GM21381 (cell line): ENCODE measurements at regions not wholly inside any gene's neighbourhood (a gene's known extent, or its start where the extent isn't known, plus 50 kb on each side); places are given as distances from the start of the nearest gene placed in this dataset.

Experiments used
- ATAC-seq: cut with Tn5 transposase; IDR thresholded peaks from one replicate; pipeline ENCODE4 v1.9.1; 2021; ENCODE audit warnings: mild to moderate bottlenecking, moderate library complexity; ENCODE audit not compliant: unreplicated experiment

DNA sequence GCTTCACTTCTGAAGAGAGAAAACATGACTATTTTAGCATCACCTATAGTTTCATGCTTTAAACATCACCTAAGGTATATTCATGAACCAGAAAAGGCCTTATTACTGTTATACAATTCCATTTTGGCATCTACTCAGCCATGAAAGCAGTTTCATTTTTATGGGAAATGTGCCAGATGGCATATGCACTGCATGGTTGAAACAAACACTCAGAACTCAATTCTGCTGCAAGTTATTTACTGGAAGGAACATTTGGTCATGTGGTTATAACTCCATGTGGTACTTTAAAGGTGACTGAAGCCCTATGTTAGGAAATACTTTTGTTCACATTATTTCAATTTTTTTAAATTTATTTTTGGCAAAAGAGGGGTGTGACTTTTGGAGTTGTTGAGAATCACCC, 287.5 kb upstream of the CRIM1 start:
- ATAC-seq = no peak

DNA sequence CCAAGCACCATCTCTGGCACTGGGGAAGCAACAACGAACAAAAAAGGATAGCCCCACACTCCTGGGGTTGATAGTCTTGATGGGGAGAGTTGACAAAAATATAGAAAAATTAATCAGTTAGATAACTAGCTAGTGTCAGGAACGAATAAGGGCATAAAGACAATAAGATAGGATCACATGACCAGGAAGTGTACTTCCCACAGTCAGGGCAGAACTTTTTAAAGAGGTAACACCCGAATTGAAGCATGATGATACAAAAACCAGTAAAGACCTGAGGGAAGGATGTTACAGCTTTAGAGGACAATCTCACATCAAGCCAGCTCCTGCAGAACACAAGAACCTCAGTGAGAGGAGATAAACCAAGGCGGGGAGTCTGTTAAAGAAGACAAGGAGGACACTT, 295.4 kb upstream of the CRIM1 start:
- ATAC-seq = peak; percentile 25

DNA sequence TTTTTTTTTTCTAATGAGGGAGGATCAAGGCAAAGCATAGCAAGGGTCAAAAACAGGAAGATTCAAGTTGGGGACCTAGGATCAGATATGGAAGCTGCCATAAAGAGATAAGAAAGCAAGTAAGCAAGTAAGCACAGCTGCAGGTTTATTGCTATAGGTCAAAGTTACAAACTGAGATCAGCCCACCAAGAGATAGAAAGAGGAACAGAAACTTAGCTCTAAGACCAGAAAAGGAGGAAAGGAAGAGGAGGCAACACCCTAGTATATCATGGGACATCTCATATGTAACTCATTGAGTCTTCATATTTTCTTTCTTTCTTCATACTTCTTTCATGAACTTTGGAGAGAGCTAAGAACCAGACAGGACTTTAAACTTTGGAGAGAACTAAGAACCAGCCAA, 295.9 kb upstream of the CRIM1 start:
- peak; percentile 100 for ATAC-seq

DNA sequence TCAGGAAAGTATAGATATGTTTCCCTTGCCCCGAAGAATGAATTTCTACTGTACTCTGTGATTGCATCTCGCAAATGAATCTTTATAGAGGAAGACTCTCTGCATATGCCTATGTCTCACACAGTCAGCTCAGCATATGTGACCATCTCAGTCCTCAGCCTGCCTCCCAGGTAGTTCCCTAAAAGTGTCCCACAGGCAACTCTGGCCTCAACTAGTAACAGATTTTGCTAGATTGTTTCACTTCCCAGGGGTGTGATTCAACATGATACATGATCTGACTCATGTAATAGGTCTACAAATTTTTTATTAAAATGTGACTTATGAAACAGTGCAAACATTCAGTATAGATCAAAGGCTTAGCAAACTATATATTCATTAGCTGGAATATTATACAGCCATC, 296.6 kb upstream of the CRIM1 start:
- ATAC-seq = peak; percentile 39

DNA sequence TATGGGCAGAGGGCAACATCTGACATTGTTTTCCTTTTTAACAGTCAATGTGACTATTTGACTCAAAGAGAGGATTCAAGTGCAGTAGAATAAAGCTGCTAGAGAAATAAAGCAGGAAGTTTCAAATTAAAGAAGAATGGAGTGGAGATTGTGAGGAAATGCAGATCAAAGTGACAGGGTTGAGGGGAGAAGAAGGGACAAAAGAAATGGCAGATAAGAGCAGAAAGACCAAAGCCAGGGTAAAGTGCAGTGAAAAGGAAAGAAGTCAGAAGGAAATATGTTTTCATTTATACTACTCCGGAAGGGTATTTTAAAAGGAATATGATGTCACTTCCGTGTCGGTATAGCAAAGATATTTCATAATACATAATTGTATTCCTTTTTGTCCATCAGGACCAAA, 297.5 kb upstream of the CRIM1 start:
- ATAC-seq = no peak

DNA sequence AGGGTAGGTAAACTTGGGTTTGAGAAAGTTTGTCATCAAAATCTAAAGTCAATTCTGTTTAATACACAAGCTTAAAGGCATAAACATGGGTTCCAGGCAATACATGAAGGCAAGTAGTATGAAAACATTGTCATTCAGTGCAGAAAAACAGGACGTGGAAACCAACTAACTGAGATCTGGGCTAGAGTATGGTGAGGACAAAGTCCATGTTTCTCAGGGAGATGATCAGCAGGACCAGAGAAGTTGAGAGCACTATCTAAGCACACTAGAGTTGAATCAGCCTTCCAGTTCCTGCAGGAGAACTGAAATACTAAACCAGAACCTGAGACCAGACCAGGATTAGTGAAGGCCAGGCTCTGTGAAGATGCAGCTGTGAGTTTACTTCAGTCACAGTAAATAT, 302.8 kb upstream of the CRIM1 start:
- ATAC-seq = no peak

DNA sequence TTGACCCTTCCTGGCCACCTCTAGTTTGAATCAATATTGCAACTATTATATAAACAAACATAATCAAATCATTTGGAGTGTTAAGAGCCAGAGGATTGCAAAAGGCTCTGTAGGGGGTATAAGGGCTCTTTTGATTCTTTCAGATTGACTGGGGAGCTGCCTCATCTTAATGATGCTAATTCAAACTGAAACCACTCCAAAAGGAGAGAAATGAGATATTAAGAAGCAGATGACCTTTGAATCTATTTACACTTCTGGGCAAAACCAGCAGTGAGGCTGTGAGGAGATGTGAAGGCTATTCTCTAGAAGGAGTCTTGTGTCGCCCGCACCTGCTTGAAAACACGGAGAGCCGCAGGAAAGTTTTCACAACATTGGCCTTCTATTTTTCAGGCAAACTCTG, 311.2 kb upstream of the CRIM1 start:
- ATAC-seq = no peak

DNA sequence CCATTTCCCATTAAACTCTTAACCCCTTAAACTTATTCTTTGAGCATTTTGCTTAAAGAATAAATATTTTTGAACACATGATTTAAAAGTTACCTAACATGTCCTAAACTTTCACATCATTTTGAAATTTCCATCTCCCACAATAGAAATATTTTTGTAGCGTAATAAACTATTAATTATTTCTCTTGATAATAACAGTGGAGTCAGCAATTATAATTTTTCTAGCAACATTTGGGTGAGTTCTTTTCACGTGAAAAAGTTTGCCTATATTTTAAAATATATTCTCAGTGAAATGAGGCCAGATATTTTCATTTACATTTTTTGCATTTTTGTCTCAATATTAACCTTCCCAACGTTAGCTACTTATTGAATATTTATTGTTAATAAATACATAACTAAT, 320.4 kb upstream of the CRIM1 start:
- no peak for ATAC-seq

DNA sequence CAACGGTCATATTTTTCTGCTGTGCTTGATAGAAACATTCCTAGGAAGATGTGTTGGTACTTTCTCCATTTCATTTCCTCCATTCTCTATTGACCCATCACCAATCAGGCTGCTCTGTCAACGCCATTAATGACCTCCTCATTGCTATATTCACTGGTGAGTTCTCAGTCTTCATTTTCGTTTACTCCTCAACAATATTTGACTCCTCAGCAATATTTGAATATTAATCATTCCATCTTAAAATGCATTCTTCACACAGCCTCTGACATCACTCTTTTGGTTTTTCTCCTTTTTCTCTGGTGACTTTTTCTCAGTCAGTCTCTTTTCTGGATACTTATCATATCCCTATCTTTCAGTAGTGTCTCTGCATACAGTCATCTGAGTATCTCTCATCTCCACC, 323.5 kb upstream of the CRIM1 start:
- ATAC-seq = no peak

DNA sequence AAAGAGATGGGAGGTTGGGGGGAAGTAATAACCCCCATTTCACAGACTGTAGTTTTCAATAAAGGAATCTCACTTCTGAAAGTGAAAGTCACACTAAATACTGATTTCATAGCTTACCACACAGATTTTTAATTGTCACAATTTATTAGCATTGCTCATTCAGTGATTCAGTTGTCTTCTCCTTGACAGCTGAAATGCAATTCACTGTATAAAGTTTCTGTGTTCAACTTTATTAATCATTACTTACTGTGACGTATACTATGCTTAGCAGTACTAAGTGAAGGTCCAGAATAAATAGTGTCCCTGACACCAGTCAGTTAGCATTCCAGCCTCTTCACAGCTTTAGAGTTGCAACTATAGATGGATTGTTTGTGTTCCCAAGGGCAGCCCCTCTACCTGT, 324.1 kb upstream of the CRIM1 start:
- ATAC-seq = no peak

DNA sequence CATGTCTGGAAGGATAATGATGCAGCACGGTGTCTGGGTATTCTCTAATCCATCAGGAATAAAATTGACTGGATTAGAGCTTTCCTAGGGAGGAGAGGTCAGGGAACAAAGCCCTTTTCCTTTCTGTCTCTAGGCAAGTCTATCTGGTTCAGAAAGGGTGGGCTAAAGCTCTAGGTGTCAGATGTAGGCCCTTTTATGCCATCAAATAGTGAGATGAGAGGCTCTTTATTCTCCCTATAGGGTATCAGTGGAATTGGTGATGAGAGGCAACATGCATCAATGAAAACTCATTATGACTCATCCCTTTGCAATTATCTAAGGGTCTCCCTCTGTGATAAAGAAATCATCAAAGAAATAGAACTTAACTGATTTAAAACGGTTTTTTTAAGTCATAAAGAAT, 328.0 kb upstream of the CRIM1 start:
- no peak for ATAC-seq

DNA sequence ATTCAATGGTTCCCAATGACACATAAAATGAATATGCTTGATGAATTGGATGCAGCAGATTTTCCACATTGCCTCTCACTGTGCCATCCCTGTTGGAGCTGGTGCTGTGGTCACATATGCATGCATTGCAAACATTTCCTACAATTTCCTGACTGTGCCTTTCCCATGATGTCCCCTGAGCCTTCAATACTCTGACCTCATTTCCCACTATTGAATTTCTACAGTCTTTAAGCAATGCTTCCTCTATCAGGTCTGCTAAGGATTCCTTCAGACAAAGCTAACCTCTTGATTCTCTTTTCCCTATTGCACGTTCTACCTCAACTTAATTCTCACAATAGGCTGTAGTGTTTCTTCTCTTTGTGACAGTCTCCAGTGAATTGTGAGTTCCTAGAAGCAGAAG, 342.5 kb upstream of the CRIM1 start:
- ATAC-seq = no peak

DNA sequence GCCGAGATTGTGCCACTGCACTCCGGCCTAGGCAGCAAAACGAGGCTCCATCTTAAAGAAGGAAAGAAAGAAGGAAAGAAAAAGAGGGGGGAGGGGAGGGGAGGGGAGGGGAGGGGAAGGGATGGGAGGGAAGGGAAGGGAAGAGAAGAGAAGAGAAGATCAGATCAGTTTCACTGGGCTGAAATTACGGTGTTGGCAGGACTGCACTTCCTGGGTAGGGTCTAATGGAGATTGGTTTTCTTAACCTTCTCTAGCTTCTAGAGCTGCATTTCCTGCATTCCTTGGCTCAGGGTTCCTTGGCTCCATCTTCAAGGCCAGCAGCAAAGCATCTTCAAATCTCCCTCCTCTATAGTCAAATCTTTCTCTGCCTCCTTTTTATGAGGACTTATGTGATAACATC, 349.1 kb upstream of the CRIM1 start:
- no peak for ATAC-seq

DNA sequence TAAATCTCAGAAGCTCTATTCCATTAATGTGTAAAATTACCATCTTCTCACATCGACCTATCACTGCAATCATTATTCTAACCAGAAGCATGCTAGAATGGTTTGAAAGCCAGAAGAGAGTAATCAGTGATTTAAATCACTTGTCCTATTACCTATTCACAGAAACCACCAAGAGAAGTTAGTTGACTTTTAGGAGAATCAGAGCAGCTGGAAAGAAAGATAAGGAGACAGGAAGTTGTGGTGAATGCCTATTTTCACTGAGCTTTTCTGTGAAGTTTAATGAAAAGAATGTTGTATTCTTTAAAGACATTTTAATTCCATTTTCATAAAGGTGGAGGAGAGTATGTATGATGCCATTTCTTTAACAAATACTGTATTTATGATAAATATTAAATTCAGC, 352.6 kb upstream of the CRIM1 start:
- no peak for ATAC-seq

DNA sequence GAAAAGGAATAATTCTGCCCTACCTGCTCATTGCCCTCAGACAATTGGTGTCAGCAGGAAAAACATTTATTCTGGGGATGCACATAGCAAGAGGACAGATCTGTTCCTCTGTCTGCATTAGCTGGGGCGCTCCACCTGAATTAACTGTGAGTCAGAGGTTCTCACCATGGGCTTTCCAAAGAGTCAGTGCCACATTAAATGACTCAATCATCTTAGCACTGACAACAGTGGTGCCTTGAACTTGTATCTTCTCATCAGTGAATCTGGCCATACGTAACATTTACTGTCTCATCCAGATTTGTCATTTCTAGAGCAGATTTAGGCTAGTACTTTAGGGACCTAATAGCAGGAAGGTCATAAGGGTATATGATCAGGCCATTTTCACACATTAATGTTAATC, 358.1 kb upstream of the CRIM1 start:
- ATAC-seq = no peak

DNA sequence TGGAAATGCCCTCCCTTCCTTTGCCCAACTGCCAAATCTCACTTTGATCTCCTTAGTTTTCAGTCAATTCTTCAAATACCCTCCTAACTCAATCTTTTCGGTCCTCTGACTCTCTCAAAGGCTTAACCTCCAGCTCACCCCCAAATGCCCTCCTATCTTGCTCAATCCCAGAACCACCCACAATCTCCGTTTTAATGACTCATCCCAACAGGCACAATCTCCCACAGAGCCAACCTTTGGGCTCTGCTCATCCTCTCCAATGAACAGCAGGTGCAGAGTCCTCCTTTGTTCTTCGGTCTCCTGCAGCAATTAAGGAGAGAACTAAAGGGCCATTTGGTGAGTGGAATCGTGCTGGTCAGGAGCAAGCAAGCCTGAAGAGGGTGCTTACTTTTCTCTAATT, 366.1 kb upstream of the CRIM1 start:
- ATAC-seq = no peak

DNA sequence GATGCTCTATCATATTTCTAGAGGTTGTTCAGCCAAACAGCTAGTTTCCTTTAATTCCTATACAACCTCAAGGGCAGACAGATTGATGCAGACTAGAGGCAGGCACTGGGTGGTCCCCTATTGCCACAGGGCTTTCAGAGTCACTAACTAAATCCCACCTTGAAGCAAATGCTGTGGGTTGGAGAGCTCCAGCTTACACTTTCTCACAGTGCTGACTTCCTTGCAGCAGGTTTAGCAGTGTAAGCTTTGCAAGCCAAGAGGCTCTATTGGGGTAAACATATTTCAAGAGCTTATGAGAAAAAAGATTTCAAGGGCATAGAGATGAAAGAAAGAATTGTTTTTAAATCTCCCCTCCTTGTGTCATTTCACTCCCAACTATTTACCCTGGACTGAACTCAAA, 366.5 kb upstream of the CRIM1 start:
- ATAC-seq = no peak

DNA sequence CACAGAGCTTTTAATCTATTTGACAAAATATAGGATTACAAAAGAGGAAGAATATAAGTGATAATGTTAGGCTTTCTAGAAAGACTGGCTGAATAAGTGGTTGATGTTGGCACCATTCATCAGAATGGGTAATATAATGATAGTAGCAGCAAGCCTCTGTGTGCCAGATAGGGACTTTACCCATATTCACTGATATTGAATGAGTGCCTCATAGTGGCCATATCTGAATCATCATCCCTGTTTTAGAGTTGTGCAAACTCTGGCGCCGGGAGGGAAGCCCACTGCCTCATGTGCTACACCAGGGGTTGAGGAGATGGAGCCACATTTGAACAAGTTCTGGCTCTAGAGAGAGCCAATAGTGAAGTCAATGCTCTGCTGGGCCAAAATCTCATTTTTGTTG, 368.7 kb upstream of the CRIM1 start:
- no peak for ATAC-seq

DNA sequence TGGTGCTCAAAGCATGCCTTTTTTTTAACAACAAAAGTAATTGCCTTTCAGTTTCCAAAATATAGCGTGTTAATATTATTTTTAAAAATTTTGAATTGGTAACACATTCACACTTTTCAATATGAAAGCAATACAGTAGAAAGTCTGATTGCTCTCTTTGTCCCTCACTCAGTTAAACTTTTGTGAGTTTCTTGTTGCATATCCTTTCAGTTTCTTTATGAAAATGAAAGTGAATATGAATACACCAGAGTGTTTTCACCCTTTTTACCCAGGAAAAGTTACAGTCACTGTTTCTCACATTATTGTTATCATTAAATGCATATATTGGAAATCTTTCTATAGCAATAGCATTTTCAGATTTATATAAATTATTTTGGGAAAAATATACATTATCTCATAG, 377.4 kb upstream of the CRIM1 start:
- ATAC-seq = peak; percentile 93

DNA sequence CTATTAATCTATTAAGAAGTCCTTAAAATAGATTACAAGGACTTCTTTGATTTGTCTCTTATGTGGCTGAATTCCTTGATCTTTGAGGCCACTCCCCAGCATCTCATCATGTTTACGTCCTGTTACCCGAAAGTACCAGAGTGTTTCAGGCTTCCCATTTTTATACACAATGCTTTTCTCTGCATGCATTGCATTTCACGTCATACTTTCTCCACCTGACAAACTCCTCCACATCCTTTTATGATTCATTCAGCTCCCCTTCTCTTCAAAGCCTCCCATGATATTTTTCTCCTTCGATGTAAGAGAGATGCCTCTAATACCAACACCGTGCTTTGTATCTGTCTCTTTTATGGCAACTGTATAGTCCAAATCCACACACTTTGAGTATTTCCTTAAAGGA, 379.0 kb upstream of the CRIM1 start:
- ATAC-seq = no peak

DNA sequence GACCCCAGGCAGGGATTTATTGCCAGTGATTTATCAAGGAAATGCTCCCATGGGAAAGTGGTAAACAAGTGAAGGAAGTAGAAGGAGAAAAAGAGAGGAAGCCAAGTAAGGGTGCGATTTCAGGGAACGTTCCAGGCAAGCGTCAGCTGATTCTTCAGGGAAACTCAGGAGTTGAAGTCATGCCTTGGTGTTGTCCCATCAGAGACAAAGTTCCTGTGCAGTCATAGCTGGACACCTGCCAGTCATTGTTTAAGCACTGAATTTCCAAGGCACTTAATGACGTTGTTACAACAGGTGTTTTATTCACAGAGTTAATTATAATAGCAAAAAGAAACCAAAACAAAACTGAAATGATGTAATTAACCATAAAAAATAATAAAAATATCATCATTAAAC, 381.8 kb upstream of the CRIM1 start:
- no peak for ATAC-seq

DNA sequence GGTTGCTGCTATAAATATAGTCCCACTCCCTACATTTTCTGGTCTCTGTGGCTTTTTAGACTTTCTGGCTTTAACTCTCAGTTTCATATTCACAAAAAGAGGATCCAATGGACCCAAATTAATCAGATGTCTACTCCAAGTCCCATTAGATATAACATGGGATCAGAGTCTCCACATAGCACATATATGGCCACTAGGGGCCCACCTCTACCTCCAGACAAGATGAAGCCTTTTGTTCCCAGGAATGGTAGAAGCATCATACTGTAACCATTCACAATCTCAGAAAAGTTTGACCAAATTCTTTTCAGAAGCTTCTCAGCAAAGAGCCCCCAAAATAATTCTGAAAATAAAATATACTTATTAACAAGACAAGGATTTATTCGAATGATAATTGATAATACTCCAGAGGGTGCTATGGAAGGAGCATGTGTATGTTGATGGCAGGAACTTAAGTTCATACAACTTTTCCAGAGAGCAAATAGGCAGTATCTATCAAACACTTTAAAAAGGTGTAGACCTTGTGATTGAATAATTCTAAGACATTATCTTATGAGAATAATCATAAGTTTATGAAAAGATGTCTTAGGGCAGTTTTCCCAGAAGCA, 382.3 kb upstream of the CRIM1 start:
- ATAC-seq = peak; percentile 83

DNA sequence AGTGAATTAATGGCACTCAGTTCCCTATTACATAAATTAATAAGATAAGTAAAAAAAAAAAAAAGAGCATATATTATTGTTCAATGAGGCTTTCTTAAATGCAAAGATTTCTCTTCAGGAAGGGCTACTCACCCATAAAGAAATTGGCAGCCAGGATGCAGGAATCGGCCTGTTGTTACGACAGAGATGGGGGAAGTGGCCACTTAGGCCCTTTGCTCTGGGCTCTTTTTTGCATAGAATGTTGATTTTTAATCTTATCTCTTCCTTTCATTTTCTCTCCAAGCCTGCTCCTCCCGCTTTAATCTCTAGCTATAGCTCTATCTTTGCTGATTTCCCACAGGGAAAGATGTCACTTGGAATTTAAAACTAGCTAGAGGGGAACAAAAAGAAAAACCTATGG, 391.8 kb upstream of the CRIM1 start:
- ATAC-seq = no peak

DNA sequence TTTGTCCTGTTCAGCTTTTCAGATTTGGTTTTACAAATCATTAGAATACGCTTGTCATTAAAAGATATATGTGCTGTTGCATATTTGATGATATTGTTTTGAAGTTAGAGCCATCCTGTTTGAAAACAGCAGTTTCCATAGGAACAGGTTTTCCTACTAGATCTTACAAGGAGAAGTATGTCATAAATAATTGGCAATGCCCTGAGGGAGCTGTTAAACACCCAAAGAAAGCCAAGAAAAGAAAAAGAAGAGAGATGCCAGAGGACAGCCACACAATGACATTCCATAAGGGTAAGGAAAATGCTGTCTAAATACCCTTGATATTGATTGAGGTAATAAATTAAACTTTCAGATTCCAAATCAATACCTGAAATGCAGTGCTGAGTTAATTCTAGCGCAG, 392.2 kb upstream of the CRIM1 start:
- ATAC-seq = no peak
